COLO668 (cell line): ENCODE measurements at regions not wholly inside any gene's neighbourhood (a gene's known extent, or its start where the extent isn't known, plus 50 kb on each side); places are given as distances from the start of the nearest gene placed in this dataset.
A peak's percentile ranks its signal among the peaks of the same experiment; 100 is the strongest.
"Not testable (repeated sequence)": the region's sequence is repeated elsewhere in the genome, so short reads cannot be mapped to it uniquely, and the experiment has no call there.

Experiments used
- DNase-seq: peaks from one replicate; lab custom pipeline; 2025; ENCODE audit not compliant: unreplicated experiment; lab: John Stamatoyannopoulos, UW

DNA sequence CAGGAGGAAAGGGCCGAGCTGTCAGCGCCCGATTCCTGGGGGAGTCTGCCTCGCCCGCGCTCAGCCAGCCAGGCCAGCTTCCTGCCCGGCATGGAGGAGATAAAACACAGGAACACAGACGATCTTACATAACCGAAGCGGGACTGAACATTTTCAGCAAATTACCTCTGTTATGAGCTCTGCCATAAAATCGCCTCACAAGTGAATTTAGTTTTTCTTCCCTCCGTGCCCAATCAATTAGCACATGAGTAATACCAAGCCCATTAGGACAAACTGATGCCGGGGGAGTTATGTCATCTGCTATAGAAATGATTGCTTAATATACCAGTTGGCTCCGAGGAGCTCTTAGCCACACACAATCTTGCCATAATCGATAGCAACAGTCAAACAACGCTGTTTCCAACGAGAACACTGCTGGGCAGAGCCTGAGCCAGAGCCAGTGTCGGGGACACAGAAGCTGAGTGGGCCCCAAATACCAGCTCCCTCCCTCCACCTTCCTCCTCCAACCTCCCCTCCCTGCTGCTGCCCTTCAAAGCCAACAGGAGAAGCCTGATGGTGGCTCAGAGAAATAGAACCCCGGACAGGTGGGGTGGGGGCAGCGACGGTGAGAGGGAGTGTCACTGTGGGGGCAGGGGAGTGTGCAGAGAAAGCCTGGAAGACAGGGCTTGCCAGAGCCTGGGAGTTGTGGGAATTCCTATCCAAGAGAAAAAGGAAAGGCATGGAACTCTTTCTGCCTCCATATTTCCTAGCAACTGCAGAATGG lies 279.4 kb upstream of the TLE3 start:
- no peak for DNase-seq

GRCh38 chr15:70376031-70376928 lies 278.6 kb upstream of the TLE3 start:
- DNase-seq: no peak

- no peak for DNase-seq
Measured at GRCh38 chr15:70375586-70375985, 277.9 kb upstream of the TLE3 start.

- no peak for DNase-seq
Measured at GRCh38 chr15:70375006-70375431, 277.3 kb upstream of the TLE3 start.

DNA sequence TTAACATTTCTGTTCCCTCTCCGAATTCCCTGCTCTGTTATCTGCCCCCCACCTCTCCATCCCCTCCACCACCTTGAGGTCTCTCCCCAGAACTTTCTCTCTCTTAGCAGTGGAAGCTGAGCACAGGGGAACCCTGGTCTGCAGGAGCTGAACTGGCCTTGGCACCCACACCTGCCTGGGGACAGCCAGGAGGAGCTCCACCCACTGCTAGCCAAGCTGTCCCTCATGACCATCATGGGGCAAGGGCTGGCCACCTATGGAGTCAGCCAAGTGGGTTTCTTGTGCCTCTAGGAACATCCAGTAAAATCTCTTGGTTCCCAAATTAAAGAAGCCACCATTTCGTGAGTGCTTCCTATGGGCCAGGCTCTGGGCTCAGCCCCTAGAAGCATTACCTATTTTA lies 276.4 kb upstream of the TLE3 start:
- no peak for DNase-seq

GRCh38 chr15:70373439-70373838 lies 275.7 kb upstream of the TLE3 start:
- DNase-seq: not testable (repeated sequence)

DNA sequence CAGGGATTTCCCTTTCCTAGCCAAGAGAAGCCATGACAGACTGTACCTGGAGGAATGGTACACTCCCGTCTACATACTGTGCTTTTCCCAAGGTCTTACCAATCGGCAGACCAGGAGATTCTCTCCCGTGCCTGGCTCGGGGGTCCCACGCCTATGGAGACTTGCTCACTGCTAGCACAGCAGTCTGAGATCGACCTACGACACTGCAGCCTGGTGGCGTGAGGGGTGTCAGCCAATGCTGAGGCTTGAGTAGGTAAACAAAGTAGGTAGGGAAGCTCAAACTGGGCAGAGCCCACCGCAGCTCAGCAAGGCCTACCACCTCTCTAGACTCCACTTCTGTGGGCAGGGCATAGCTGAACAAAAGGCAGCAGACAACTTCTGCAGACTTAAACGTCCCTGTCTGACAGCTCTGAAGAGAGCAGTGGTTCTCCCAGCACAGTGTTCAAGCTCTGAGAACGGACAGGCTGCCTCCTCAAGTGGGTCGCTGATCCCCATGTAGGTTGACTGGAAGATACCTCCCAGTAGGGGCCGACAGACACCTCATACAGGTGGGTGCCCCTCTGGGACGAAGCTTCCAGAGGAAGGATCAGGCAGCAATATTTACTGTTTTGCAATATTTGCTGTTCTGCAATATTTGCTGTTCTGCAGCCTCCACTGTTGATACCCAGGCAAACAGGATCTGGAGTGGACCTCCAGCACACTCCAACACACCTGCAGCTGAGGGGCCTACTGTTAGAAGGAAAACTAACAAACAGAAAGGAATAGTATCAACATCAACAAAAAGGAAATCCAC lies 270.4 kb upstream of the TLE3 start:
- not testable (repeated sequence) for DNase-seq

- DNase-seq: not testable (repeated sequence)
Measured at GRCh38 chr15:70364023-70364422, 266.3 kb upstream of the TLE3 start.

DNA sequence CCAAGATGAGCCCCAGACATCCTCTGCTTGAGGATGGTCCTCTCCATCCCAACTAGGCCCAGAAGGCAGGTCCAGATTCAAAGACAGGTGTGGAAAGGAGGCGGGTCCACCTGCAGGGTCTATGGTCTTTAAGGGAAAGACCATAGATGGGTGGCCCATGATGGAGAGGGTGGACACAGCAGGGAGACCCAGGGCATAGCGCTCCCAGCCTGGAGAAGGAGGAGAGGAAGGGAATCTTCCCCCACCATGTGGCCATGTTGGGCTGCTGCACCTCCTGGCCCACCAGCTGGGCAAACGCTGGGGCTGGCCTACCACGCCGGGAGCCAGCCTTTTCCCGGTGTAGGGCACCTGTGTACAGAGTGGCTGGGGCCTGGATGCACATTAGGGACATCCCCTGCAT lies 265.2 kb upstream of the TLE3 start:
- DNase-seq: peak; percentile 62

GRCh38 chr15:70362350-70362749 lies 264.6 kb upstream of the TLE3 start:
- peak; percentile 47 for DNase-seq

GRCh38 chr15:70361891-70362290 lies 264.2 kb upstream of the TLE3 start:
- no peak for DNase-seq

DNA sequence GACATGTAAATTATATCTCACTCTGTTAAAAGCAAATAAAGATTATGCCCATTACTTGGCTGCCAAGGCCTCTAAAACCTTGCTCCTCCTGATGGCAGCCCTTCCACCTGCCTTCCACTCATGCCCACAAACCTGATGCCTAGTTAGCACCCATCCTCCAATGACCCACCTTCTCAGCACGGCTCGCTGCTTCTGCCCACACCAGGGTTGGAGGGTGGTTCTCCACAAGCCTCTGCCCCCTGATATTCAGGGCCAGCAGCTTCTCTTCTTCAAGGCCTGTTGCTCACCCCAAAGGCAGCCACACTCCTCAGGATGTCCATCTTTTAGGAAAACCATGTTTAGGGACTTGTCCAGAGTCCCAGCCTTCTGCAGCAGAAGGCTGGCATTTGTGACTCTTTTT lies 263.4 kb upstream of the TLE3 start:
- DNase-seq: no peak

DNA sequence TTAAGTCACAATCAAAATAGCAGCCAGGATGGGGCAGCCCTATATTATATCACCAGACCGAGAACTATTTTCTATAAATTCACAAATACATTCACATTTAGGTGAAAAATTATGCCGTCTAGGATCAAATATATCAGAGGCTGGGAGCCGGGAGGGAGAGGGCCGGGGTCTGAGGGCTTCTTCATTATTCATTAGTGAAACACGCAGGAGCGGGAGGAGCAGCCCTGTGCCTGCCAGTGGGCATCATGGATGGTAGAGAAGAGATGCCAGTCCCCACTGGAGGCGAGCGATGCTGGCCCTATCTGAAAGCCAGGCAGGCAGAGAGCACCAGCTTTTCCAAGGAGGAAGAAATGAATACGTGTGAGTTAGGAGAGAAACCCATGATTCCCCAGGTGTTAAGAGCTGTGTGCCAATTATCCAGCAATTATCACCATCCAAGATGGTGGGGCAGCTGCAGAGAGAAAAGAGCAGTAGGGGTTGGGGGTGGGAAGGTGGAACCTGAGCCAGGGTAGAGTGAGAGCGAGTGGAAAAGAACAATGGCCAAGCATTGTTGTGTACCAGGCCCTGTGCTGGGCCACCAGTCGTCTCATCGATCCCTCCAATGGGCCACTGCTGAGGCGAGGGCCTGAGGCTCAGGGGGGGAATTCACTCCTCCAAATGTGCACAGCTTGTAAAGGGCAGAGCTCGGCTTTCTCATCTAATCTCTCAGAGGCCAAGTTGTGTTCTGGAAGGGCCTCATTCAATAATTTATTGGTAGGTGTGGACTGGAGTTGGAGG lies 261.3 kb upstream of the TLE3 start:
- DNase-seq: no peak

DNA sequence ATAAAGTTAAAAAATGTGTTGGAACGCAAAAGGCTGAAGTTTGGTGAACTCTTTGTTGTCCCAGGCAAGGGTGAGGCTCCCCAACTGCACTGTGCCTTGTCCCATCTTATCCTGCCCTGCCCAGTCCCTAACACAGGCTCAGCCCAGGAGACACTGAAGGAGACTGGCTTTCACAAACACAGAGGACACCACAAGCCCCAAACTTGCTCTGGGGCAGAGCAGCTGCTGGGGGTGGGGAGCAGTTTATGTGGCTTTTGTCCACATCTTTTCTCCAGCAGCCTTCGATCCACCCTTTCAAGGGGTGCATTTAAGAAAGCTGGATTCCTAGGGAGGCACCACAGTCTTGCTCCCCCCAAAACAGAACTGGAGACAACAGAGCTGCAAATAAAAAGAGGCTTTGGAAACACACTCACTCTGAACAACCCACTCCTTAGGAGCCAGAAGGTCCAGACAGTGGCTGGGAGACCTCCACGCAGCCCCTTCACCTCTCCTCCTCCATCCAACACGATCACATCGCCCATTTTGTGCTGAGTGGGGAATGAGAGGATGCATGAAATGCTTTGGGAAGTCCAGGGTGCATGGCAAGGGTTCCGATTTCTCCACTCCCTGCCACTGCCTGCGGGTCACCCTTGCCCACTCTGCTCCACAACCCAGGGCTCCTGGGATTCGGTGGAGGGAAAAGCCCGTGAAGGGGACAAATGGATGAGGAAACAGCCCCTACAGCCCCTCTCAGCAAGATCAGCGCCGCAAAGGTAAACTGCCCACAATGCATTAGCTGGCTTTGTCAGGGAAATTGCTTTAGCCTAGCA lies 260.5 kb upstream of the TLE3 start:
- no peak for DNase-seq

- no peak for DNase-seq
Measured at GRCh38 chr15:70357453-70357852, 259.7 kb upstream of the TLE3 start.

DNA sequence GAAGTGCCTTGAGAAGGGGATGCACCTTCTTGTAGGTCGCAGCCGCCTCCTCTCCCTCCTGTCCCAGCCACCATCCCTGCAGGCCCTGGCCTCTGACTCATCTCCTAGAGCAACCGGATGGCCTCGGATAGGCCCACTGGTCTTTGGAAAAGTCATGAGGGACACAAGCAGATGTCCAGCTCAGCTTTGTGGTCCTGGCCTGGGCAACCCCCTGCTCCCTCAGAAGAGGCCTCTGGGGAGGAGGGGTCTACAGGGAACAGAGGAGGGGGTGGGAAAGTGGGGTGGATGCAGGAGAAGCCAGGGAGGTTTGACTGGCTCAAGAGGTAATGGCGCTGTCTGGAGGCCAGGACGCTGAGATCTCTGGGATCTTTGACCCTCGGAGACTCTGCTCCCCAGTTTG lies 259.2 kb upstream of the TLE3 start:
- no peak for DNase-seq

GRCh38 chr15:70356062-70356860 lies 258.5 kb upstream of the TLE3 start:
- DNase-seq: no peak

DNA sequence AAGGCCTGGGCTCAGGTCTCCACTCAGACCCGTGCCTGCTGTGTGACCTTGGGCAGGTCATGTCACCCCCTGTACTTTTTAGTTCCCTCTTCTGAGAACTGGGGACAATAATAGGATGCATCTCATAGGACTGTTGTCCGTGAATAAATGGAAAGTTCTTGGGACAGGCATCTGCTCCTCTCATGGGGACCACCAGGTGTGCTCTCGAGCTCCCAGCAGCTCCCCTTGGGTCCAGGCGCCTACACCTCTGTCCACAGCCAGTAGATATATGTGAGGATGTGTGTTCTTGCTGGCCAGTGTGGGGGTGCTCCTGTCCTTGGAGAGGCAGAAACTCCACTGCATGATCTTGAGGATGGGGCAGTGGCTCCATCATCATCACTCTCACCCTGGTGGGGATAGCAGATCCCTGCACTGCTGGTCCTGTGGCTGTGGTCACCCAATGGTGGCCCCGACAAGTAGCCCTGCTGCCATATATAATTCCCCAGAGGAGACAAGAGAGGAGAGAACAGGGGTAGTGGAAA lies 257.6 kb upstream of the TLE3 start:
- DNase-seq: no peak
